ENCODE measurements at regions not wholly inside any gene's neighbourhood (a gene's known extent, or its start where the extent isn't known, plus 50 kb on each side); places are given as distances from the start of the nearest gene placed in this dataset.
"Not testable (repeated sequence)": the region's sequence is repeated elsewhere in the genome, so short reads cannot be mapped to it uniquely, and the experiment has no call there.

DNA sequence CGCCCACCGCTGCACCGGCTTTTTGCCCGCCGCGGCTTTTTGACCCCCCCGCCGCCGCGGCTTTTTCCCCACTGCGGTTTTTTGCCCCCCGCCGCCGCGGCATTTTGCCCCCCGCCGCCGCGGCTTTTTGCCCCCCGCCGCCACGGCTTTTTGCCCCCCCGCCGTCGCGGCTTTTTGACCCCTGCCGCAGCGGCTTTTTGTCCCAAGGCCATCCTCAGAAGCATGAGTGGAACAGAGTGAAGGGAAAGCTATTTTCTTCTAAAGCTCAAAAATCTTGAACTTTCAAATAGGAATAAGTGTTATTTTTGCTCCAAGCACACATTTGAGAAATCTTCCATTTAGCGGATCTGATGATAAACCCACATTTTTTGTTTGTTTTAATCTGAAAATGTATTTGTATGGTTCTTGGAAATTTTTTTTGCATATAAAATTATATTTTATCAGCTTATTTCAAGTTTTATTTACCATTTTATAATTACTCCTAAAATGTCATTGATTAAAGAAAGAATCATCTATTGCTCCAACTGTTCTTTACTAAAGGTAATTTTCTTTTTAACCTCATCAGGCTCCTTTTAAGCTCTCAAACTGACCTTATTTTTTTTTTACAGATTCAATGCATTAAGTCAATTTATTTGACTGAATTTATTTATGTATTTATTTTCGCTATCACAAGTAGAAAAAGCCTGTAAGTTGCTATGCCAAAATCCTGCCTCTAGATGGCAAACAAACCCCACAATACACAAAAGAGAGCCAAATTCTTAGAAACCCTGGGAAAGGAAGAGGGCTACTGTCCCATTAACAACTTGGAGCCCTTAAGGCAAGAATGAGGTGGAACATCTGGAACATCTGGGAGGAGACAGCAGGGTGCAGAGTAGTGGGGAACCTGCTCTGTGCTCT lies 460.3 kb downstream of the ZNF33B start:
- DNase-seq: not testable (repeated sequence)

DNA sequence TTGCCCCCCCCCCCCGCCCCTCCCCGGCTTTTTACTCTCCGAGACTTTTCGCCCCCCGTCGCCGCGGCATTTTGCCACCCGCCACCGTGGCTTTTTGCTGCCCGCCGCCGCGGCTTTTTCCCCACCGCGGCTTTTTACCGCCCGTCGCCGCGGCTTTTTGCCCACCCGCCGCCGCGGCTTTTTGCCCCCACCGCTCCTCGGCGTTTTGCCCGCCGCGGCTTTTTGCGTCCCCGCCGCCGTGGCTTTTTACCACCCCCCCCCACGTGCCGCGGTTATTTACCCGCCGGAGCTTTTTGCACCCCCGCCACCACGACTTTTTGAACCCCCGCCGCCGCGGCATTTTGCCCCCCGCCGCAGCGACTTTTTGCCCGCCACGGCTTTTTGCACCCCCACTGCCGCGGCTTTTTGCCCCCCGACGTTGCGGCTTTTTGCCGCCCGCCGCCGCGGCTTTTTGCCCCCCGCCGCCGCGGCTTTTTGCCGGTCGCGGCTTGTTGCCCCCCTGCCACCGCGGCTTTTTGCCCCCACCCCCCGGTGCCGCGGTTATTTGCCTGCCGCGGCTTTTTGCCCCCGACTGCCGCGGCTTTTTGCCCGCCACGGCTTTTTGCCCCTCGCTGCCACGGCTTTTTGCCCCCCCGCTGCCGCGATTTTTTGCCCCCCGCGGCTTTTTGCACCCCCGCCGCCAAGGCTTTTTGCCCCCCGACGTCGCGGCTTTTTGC lies 461.1 kb downstream of the ZNF33B start:
- no peak for DNase-seq

DNA sequence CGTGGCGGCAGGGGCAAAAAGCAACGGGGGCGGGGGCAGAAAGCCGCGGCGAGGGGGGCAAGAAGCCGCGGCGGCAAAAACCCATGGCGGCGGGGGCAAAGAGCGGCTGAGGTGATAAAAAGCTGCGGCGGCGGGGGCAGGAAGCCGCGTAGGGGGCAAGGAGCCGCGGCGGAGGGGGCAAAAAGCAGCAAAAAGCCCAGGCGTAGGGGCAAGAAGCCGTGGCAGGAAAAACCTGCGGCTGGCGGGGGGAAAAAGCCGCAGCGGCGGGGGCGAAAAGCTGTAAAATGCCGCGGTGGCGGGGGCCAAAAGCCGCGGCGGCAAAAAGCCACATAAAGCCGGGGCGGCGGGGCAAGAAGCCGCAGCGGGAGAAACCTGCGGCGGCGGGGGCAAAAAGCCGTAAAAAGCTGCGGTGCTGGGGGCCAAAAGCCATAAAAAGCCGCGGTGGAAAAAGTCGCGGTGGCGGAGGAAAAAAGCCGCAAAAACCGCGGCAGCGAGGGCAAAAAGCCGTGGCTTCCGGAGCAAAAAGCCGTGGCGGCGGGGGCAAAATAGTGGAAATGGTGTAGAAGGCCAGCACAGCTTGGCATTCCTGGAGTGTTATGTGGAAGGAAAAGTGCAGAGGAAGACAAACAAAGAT lies 487.8 kb downstream of the ZNF33B start:
- DNase-seq: no peak

DNA sequence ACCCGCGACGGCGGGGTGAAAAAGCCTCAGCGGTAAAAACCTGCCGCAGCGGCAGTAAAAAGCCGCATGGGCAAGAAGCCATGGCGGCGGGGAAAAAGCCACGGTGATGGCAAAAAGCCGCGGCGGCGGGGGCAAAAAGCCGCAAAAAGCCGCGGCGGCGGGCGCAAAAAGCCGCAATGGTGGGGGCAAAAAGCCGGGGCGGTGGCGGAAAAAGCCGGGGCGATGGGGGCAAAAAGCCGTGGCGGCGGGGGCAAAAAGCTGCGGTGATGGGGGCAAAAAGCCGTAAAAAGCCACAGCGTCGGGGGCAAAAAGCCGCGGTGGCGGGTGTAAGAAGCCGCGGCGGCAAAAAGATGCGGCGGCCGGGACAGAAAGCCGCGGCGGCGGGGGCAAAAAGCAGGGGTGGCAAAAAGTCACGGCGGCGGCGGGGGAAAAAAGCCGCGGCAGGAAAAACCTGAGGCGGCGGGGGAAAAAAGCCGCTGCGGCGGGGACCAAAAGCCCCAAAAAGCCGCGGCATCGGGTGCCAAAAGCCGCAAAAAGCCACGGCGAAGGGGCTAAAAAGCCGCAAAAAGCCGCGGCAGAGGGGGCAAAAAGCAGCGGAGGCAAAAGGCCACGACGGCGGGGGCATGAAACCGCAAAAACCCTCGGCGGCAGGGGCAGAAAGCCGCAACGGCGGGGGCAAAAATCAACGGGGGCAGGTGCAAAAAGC lies 488.5 kb downstream of the ZNF33B start:
- DNase-seq: no peak

DNA sequence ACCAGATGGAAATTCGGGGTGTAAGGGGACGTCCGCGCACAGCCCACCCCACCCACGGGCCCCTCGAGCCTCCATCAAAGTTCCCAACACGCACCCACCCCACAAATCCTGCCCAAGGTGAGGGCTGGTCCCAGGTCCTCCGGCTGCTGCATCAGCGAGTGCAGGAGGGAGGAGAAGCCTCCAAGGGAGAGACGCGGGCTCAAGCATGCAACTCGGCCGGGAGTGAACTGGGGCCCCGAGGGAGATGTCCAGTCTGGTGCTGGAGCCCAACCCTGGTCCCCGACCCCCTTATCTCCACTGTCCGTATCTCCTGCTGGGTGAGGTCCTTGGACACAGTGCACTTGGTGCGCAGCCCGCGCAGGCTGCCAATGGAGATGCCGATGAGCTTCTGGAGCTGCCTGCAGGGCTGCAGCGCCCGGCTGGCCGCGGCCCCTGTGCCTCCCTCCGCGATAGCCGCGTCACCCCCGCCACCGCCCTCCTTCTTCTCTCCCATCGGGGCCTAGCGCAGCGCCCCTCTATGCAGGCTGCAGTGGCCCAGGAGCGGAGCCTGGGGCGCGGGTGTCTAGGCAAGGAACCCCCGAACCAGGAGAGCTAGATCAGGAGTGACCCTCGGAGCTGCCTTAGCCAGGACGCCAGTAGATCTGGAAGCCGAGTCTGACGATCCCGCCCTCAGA lies 489.2 kb downstream of the ZNF33B start:
- DNase-seq: no peak

DNA sequence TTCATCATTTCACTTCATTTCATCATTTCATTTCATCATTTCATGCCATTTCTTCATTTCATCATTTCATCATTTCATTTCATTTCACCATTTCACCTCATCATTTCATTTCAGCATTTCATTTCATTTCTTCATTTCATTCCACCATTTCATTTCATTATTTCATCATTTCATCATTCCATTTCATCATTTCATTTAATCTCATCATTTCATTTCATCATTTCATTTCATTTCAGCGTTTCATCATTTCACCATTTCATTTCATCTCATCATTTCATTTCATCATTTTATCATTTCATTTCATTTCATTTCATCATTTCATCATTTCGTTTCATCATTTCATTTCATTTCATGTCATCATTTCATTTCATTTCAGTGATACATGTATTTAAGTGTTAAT lies 492.2 kb downstream of the ZNF33B start:
- DNase-seq: not testable (repeated sequence)

DNA sequence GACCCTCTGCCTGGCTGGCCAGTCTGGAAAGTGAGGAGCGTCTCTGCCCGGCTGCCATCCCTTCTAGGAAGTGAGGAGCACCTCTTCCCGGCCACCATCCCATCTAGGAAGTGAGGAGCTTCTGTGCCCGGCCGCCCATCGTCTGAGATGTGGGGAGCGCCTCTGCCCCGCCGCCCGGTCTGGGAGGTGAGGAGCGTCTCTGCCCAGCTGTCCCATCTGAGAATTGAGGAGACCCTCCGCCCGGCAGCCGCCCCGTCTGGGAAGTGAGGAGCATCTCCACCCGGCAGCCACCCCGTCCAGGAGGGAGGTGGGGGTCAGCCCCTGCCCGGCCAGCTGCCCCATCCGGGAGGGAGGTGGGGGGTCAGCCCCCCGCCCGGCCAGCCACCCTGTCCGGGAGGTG lies 500.3 kb downstream of the ZNF33B start:
- not testable (repeated sequence) for DNase-seq

DNA sequence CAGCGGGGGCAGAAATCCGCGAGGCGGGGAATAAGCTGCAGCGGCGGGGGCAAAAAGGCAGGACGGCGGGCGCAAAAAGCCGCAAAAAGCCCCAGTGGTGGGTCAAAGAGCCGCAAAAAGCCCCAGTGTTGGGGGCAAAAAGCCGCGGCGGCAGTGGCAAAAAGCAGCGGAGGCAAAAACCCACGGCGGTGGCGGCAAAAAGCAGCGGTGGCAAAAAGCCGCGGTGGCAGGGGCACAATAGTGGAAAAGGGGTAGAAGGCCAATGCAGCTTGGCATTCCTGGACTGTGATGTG lies 525.3 kb downstream of the ZNF33B start:
- DNase-seq: no peak

DNA sequence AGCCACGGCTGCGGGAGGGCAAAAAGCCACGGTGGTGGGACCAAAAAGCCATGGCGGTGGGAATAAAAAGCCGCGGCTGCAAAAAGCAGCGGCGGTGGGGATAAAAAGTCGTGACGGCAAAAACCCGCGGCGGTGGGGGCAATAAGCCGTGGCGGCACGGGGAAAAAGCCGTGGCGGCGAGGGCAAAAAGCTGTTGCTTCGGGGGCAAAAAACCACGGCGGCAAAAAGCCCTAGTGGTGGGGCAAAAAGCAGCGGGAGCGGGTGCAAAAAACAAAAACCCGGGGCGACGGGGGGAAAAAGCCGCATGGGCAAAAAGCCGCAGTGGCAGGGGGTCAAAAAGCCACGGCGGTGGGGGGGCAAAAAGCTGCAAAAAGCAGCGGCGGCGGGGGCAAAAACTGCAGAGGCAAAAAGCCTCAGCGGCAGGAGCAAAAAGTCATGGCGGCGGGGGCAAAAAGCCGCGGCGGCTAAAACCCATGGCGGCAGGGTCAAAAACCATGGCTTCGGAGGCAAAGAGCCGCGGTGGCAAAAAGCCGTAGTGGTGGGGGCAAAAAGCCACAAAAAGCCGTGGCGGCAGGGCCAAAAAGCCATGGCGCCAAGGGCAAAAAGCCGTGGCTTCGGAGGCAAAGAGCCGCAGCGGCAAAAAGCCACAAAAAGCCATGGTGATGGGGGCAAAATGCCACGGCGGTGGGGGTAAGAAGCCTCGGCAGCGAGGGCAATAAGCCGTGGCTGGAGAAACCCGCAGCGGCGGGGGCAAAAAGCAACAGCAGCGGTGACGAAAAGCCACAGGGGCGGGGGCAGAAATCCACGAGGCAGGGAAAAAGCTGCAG lies 525.8 kb downstream of the ZNF33B start:
- DNase-seq: no peak

DNA sequence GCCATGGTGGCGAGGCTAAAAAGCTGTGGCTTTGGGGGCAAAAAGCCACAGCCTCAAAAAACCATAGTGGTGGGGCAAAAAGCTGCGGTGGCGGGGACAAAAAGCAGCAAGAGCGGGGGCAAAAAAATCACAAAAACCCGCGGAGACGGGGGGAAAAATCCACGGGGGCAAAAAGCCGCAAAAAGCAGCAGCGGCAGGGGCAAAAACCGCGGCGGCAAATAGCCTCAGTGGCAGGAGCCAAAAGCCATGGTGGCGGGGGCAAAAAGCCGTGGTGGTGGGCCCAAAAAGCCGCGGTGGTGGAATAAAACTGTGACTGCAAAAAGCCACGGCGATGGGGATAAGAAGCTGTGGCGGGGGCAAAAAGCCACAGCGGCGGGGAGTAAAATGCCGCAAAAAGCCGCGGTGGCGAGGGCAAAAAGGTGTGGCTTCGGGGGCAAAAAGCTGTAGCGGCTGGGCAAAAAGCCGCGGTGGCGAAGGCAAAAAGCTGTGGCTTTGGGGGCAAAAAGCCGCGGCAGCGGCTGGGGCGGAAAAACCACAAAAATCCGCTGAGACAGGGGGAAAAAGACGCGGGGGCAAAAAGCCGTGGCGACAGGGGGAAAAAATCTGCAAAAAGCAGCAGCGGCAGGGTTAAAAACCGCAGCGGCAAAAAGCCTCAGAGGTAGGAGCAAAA lies 526.6 kb downstream of the ZNF33B start:
- no peak for DNase-seq

DNA sequence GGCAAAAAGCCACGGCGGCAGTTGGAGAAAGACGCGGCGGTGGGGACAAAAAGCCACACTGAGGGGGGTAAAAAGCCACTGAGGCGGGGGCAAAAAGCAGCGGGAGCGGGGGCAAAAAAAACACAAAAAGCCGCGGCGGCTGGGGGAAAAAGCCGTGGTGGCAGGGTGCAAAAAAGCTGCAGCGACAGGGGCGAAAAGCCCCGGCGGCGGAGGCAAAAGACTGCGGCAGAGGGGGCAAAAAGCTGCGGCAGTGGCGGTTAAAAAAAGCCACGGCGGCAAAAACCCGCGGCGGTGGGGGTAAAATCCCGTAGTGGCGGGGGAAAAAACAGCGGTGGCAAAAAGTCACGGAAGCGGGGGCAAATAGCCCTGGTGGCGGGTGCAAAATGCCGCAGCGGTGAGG lies 527.3 kb downstream of the ZNF33B start:
- DNase-seq: no peak
